DMS53 (cell line): ENCODE measurements at regions not wholly inside any gene's neighbourhood (a gene's known extent, or its start where the extent isn't known, plus 50 kb on each side); places are given as distances from the start of the nearest gene placed in this dataset.

Source experiments
- DNase-seq: peaks from one replicate; lab custom pipeline; 2025; lab: John Stamatoyannopoulos, UW

DNA sequence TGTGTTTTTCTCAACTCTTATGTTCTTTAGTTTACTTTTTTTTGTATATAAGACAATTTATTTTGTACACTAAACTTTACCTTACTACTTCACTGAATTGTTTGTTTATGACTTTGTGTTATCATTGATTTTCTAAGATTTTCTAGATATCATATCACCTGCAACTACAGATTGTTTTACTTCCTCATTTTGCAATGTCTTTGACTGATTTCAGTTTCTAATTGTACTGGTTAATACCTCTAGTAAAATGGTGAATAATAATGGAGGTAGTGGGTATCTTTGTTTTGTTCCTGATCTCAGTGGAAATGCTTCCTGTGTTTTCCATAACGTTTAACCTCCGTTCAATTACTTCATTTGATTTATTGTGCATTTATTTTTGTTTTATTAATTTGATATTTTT, 490.2 kb downstream of the TLL1 start:
- DNase-seq: no peak

DNA sequence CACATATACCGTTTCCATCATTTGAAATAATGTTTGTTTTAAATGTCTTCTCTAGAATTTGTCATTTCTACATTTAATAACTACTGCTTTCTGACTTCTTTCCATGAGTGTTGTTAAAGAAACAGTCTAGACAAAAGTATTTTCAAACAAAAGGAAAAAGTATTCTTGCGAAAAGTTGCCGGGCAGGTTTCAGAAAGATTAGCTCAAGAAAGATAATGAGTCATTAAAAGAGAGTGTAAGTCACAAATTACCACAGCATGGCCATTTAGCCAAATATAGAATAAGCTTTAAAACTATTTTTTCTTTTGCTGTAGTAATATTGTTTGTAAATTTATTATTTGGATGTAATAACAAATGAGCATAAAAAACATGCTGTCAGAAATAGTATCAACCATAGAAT, 493.0 kb downstream of the TLL1 start:
- DNase-seq: no peak

DNA sequence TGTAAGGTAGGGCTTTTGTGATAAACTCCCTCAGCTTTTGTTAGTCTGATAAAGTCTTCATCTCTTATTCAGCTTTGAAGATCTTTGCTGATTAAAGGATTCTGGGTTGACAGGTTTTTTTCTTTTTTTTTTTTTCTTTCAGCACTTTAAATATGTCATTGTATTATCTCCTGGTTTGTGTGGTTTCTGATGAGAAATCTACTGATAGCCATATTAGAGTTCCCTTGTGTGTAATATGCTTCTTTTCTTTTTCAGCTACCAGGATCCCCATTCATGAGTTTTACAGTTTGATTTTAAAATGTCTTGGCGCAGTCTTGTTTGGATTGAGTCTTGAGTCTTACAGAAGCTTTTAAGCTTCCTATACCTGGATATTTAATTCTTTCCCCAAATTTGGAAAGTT, 504.5 kb downstream of the TLL1 start:
- DNase-seq: no peak

DNA sequence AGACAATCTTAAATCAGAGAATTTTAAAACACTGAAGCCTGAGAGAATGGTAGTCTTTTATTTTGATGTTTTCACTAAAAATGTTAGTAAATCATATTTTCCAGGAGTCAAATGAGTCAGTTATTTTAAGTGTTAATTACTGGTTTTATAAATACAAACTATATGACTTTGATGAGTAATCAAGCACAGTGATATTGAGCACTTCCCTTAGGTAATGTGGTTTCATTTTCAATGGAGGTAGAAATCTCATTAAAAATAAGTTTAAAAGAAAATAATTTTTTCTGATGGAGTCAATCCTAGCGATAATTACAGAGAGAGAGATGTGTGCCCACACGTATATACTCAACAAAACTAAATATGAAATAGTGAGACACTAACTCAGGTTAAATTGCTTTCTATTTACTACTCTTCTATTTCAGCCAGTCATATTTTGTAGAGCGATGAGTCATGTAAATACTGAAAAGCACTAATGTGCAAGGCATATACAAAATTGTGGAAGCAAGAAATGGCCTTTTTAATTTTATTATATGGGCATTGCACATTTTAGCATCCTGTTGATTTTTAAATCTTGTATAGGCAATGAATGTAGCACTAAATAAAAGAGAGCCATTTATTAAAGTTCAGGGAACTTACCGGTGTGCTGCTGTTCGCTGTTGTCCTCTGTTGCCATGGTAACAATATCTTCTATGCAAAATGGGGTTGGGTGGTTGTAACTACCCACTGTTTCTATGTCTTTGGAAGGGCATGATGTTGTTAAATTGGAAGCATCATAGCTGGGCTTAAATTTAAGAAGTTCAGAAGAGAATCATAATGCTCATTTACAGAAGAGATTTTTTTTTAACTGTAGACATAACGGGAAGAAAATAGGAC, 513.7 kb downstream of the TLL1 start:
- DNase-seq: peak; percentile 52

DNA sequence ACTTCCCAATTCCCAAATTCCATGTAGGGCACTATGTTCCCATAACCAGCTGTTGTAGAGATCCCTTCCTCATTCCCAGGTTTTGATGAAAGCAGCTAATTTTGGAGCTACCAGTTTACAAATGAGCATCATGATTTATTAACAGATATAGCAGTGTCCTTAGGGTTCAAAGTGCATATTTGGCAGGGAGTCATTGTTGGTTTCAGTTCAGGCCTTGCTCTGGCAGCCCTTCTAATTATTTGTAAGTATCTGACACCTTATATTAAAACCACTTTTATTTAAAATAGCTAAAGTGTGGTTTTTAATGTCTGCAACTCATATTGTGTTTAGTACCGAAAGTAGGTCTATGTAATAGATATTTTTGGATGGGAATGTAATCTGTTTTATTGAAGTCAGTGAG, 518.5 kb downstream of the TLL1 start:
- no peak for DNase-seq

DNA sequence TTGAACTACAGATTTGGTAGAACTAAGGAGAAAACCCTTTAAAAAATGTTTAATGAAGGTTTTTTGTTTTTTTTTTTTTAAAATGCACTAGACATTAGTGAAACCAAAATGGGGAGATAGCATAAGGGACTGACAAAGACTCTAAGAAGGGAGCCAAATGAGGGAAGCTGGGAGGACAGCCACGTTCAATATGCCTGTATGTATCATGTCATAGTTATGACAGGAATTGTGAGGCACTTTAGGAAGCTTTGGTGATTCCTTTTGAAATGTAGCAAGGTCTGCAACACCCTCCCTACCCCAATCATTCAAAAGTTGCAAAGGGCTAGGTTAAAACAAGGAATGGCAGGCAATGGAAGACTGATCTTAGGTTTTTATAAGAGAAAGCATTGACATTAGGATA, 526.0 kb downstream of the TLL1 start:
- DNase-seq: no peak

DNA sequence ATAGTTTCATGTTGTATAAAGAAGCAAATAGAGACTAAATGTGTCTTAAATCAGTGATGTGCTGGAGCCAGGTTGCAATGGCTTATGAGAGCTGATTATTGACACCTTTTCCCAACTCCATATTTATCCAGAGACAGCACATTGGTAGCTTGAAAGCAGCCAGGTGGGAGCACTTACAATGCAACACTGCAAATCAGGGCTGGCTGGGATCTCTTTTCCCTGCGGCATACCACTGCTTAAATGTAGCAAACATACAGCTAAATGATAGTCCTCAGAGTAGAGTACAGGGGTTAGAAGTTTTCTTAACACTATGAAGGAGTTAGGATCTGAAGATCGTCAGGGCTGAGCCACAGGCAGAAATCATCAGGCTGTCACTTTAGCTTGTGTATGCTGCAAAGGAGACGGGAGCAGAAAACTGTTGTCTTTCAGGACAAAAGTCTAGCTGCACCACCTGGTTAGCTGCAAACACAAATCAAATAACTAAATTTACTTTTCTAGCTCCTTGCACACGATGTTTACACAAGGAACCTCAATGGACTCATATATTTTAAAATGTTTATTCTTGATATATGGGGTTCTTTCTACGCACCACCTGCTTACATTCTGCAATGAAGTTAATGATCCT, 527.3 kb downstream of the TLL1 start:
- peak; percentile 65 for DNase-seq

DNA sequence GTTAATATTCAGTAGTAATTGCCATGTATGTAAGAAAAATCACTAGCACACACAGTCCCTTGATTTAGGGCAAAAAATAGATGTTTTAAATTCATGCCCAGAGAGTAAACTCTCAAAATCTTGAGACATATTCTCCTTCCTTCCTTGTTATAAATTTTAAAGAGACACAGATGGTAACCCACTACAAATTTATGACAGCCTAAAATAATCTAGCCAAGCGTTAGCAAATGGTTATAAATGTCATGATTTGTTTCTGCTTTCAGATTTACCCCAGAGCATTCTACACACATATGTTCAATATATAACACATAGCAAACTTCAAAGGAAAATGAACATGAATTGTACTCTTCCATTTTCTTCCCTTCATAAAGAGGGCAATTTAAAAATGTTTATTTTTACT, 540.3 kb downstream of the TLL1 start:
- DNase-seq: no peak

DNA sequence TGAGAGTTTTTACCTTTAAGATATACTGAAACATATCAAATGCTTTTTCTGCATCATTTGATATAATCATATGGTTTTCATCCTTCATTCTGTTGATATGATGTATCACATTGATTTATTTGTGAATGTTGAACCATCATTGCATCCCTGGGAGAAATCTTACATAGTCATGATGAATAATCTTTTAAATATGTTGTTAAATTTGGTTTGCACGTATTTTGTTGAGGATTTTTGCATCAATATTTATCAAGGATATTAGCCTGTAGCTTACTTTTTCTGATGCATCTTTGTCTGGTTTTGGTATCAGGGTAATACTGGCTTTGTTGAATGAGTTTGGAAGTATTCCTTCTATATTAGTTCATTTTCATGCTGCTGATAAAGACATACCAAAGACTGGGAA, 541.4 kb downstream of the TLL1 start:
- DNase-seq: no peak

DNA sequence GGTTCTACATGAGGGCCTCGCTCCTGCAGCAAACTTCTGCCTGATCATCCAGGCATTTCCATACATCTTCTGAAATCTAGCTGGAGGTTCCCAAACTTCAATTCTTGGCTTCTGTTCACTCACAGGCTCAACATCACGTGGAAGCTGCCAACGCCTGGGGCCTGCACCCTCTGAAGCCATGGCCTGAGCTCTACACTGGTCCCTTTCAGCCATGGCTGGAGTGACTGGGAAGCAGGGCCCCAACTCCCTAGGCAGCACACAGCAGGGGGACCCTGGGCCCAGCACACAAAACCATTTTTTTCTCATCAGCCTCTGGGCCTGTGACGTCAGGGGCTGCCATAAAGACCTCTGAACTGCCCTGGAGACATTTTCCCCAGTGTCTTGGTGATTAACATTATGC, 542.7 kb downstream of the TLL1 start:
- DNase-seq: no peak

DNA sequence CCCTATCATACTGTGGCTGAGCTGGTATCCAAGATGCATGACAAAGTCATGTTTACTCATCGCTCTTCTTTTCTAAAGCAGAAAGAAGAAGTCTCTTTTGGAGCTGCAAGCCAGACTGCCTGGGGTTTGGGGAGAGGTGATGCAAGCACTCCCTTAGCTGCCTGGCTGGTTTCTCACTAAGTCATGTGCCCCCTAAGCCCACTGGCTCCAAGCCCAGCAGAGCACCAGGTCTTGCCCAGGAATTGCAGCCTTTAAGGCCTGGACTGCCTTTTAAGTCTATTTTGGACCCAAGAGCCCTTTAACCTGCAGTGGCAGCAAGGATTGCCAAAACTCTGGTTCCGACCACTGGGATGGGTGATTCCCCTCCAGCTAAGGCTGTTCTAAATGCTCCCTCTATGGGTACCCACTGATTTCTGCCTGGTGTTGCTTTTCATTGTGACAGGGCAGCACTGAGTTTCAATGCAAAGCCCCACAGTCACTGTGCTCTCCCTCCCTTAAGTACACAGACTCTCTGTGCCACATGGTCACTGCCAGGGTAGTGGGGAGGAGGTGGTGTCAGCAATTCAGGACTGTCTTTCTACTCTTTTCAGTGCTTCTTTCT, 548.6 kb downstream of the TLL1 start:
- DNase-seq: no peak

DNA sequence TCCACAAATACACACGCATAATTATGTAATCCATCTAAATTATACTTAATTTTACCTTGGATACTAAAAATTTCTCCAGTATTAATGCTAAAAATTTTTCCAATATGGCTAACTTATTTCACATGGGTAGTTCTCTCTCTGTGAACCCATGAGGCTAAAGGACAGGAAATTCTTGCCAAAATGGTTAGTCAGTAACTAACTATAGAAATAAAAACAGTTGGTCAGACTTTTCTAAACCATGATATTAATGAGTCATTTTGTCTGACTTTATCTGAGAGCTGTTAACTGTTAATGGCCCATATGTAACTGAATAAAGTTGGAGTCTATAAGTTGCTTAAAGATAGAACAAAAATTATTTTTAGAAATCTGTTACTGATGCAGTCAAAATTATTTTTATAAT, 549.4 kb downstream of the TLL1 start:
- DNase-seq: no peak

DNA sequence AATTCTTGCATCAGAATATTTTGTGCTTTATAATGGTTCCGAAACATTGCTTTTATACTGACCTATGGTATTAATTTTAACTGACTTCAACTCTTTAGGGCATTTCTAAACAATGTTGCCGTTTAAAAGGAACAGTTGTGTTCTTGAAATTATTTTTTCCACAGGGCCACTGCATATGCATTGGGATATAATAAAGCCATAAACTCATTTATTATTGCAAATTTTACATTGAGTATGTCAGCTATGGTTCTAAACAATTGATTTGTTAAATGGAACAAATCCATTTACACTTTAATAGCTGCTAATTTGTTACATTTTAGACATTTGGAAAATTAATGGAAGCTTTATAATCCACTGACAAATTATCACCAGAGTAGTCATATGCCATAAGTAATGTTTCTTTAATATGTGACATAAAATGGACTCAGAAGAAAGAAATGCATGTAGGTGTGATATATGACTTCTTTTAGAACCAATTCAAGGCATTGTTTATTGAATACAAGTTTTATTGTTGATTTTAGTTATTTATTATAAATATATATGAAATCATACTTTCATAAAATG, 553.3 kb downstream of the TLL1 start:
- no peak for DNase-seq

DNA sequence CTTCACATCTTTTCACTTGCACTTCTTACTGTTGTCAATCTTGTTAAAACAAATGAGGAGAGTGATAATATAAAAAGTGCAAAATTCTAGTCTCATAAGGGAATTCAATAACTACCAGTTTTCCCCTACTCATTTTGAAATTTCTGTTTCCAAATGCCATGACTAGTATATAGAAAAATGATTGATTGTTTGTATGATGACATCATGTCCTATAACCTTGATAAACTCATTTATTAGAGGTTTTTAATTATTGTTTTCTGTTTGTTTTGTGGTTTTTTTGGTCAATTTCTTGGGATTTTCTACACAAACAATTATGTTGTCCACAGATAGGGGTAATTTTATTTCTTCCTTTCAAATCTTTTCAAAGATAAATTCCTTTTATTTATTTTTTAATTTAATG, 559.1 kb downstream of the TLL1 start:
- DNase-seq: no peak

DNA sequence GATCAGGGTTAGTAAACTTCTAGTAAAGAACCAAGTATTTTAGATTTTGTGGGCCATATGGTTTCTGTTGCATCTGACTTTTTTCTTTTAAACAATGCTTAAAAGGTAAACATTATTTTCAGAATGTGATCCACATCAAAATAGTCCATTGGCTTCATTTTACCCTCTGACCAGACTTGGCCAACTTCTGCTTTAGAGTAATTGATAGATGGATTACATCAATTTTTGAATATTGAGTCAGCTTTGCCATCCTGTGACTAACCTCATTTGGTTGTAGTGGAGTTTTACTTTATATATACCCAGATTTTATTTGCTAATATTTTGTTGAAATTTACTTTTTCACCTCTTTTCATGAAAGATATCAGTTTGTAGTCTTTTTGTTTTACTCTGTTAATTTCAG, 559.8 kb downstream of the TLL1 start:
- no peak for DNase-seq

DNA sequence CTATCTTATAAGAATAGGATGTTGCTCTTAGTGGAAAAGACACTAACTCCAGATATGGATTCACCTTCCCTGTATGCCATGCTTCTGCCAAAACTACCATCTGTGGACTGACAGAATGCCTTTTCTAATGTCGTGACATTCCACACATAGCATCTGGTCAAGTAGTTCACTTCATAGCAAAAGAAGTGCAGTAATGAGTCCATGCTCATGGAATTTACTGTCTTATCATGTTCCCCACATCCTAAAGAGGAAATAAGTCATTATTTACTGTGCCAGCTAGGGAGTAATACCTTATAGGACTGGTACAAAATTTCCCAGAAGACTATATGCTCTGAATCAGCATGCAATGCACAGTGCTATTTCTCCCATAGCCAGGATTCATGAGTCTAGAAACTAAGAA, 562.4 kb downstream of the TLL1 start:
- no peak for DNase-seq

DNA sequence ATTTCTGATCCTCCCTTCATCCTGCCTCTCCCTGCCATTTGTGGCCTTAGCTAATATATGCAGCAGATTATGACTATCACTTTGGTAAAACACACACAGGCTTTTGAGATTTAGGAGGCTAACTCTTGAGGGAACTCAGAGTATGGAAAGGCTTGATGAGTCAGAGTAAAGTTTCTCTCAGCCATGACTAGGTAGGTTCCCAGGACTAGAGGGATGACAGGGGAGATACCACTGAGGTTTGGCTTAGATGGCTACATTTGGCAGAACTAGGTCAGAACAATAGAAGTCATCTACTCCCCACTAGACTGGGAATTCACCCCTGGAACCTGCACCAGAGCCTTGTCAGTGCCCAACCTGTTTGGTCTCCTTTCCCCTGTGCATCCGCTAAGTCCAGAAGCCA, 585.7 kb downstream of the TLL1 start:
- no peak for DNase-seq

DNA sequence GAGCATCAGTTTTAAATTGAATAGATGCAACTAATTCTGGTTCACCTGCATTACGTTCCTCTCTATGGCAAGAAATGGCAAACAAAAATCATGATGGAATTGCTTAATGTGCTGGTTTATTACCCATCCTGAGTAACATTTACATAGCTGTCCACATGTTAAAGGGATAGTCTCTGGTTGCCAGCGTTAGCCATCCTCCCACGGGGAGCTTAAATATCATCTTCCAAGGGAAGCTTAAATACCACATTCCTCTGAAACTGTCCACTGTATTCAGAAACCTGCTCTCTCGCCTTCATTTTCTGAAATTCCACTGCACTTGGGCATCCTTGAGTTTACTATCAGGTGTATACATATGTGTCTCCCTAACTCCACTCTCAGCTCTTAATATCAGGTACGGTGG, 586.6 kb downstream of the TLL1 start:
- DNase-seq: no peak

DNA sequence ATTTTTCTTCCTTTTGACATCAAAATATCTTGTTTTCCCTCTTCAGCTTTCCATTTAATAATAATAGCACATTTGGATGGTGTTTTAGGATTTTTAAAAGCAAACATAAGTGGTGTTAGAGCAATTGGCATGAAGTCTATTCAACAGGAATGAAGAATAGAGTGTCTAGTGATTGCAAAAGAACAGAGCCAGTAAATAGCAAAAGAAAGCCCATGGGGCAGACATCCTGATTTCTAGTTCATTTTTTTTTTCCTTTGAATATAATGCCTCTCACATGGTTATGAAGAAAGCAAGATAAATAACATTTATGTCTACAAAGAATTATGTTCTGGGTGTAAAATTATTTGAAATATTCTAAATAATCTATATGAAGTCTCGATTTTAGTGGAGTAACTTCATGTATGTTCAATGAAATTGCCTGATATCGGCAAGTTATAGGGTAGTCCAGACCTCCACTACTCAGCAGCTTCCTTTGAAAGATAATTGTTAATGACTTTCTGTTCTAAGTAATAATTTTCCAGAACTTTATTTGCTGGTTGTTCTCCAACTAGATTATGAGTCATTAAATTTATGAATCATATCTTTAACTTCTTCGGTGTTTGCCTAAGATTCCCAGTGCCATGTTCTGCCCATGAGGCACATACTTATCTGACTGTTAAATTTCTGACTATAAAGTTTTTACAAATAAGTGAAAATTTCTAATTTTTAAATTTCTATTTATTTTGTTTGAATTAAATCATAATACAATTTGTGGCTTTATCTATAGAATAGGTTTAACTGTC, 587.9 kb downstream of the TLL1 start:
- DNase-seq: no peak

DNA sequence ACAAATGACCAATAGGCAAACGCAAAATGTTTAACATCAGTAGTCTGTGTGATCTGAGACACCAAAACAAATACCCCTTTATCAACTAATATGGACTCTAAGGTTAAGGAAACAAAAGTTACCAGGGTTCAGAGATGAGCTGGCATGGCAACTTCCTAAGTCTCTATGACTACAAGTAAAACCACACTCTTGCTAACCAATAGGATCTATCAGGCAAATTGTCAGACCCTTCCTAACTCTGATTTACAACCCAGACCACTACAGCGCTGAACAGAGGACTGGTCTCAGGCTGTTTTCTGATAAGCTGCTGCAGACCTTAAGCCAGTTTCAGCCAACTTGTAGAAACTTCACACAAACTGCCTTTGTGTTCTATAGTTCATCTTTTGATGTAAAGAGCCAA, 608.0 kb downstream of the TLL1 start:
- no peak for DNase-seq

DNA sequence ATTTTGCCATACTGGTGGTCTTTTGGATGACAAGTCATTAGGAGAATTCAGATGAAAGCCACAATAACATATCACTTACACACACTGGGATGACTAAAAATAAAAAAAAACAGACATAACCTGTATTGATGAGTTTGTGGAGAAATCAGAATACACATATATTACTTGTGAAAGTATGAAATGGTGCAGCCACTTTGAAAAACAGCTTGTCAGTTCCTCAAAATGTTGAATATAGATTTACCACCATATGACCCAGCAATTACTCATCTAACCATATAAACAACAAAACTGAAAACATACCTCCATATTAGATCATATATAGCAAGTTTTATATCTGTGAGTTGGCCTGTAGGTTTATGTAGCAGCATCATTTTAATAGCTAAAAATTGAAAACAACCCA, 608.7 kb downstream of the TLL1 start:
- no peak for DNase-seq

DNA sequence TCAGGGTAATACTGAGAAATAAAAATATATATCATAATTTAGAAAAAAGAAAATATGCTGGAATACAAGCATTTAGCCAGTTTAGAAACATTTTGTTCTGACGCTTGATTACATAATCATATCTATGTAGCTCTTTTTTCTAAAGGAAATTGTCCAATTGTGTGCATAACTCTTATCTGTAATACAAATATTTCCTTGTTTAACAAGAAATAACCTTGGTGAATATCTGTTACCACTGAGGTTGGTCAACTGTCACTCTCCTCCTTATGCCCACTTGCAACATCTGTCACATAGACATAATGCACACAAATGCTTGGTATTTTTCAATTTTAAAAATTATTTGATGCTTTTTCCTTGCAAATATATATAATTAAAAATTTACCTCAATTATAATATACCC, 609.7 kb downstream of the TLL1 start:
- DNase-seq: peak; percentile 69
